ENCODE measurements at regions not wholly inside any gene's neighbourhood (a gene's known extent, or its start where the extent isn't known, plus 50 kb on each side); places are given as distances from the start of the nearest gene placed in this dataset.

GRCh38 chr4:12579172-12579571 is 905.0 kb downstream of the RAB28 start (continued):
- TF ChIP-seq, protein P1, sequence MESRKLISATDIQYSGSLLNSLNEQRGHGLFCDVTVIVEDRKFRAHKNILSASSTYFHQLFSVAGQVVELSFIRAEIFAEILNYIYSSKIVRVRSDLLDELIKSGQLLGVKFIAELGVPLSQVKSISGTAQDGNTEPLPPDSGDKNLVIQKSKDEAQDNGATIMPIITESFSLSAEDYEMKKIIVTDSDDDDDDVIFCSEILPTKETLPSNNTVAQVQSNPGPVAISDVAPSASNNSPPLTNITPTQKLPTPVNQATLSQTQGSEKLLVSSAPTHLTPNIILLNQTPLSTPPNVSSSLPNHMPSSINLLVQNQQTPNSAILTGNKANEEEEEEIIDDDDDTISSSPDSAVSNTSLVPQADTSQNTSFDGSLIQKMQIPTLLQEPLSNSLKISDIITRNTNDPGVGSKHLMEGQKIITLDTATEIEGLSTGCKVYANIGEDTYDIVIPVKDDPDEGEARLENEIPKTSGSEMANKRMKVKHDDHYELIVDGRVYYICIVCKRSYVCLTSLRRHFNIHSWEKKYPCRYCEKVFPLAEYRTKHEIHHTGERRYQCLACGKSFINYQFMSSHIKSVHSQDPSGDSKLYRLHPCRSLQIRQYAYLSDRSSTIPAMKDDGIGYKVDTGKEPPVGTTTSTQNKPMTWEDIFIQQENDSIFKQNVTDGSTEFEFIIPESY (CRISPR knock-in tag; IDR thresholded peaks at IDR 0.05) = no peak
- TF ChIP-seq ZNF695 (CRISPR knock-in tag; IDR thresholded peaks at IDR 0.05) = no peak
- no peak for TF ChIP-seq PHF20 (IDR thresholded peaks at IDR 0.05; ENCODE audit: partially characterized antibody)
- TF ChIP-seq, protein P2, sequence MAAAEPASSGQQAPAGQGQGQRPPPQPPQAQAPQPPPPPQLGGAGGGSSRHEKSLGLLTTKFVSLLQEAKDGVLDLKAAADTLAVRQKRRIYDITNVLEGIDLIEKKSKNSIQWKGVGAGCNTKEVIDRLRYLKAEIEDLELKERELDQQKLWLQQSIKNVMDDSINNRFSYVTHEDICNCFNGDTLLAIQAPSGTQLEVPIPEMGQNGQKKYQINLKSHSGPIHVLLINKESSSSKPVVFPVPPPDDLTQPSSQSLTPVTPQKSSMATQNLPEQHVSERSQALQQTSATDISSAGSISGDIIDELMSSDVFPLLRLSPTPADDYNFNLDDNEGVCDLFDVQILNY (CRISPR knock-in tag; IDR thresholded peaks at IDR 0.05) = no peak
- no peak for TF ChIP-seq ZHX1 (conservative IDR thresholded peaks at IDR 0.05; ENCODE audit: low read length)
- no peak for TF ChIP-seq ELF4 (CRISPR knock-in tag; IDR thresholded peaks at IDR 0.05)
- no peak for TF ChIP-seq ZNF347 (CRISPR knock-in tag; IDR thresholded peaks at IDR 0.05; ENCODE audit: low read depth)
- TF ChIP-seq LCOR (CRISPR knock-in tag; IDR thresholded peaks at IDR 0.05) = no peak
- TF ChIP-seq ZNF551 (CRISPR knock-in tag; IDR thresholded peaks at IDR 0.05) = no peak

Data from K562 (cell line).